Heart right ventricle (tissue), 16 donors: ENCODE measurements at regions not wholly inside any gene's neighbourhood (a gene's known extent, or its start where the extent isn't known, plus 50 kb on each side); places are given as distances from the start of the nearest gene placed in this dataset.

Experiments used
- ATAC-seq, 8 donors: fragments of 200-7000 bp; cut with Tn5 transposase; one replicate each; pipeline ENCODE4 v1.9.1; 2020; ENCODE audit warnings: mild to moderate bottlenecking in 8 of 8, moderate library complexity in 8 of 8, moderate number of reproducible peaks in 1 of 8
- DNase-seq, 2 donors: peaks; one replicate each; pipeline ENCODE4 v3.0.0-alpha.2; 2020
- H3K27ac ChIP-seq, 10 donors: fragments of 200-600 bp; sonication (generic) in 2 of 10; one replicate each; pipeline versions ENCODE4 v1.5.0 to v1.8.0; 2020 to 2022; ENCODE audit warnings: mild to moderate bottlenecking in 3 of 10
- H3K27me3 ChIP-seq, 7 donors: fragments of 200-600 bp; one replicate each; pipeline ENCODE4 v1.8.0; 2021 to 2022; ENCODE audit warnings: mild to moderate bottlenecking in 2 of 7
- H3K36me3 ChIP-seq, 9 donors: fragments of 200-600 bp; sonication (generic) in 1 of 9; one replicate each; pipeline versions ENCODE4 v1.5.0 to v1.8.0; 2020 to 2022; ENCODE audit warnings: mild to moderate bottlenecking in 2 of 9
- H3K4me1 ChIP-seq, 9 donors: fragments of 200-600 bp; sonication (generic) in 1 of 9; one replicate each; pipeline versions ENCODE4 v1.5.0 to v1.8.0; 2020 to 2022; ENCODE audit warnings: mild to moderate bottlenecking in 4 of 9
- H3K4me3 ChIP-seq, 10 donors: fragments of 200-600 bp; sonication (generic) in 2 of 10; one replicate each; pipeline versions ENCODE4 v1.5.0 to v1.8.0; 2020 to 2022; ENCODE audit warnings: mild to moderate bottlenecking in 7 of 10, moderate library complexity in 2 of 10
- H3K9me3 ChIP-seq, 11 donors: fragments of 200-600 bp in 10 of 11; sonication (generic) in 2 of 11; one replicate each; pipeline versions ENCODE4 v1.5.0 to v1.8.0; 2013 to 2022; ENCODE audit warnings: mild to moderate bottlenecking in 2 of 11, control low read depth in 1 of 11, moderate library complexity in 1 of 11
- CTCF ChIP-seq, 9 donors: fragments of 200-600 bp; sonication (generic) in 2 of 9; IDR thresholded peaks; one replicate each; pipeline versions ENCODE4 v1.5.0 to v1.8.0; 2021 to 2022; ENCODE audit warnings: antibody characterized with exemption in 9 of 9, mild to moderate bottlenecking in 5 of 9, moderate library complexity in 1 of 9
- WGBS, 2 donors: extraction: QIAGEN DNeasy Blood & Tissue Kit; methylation state at CpG; one replicate each; pipeline ENCODE4 v1.1.7; 2013; ENCODE audit warnings: inconsistent platforms in 1 of 2; 5-methylcytosine and 5-hydroxymethylcytosine counted together
- intact Hi-C, 10 donors: fragments of 100-400 bp; cut with DNase I; formaldehyde crosslinking; loops; one replicate each; pipeline versions ENCODE4 v1.11.1 to v1.14.2; 2022
- donor health status: Arrhythmogenic right ventricular cardiomyopathy.
- donor health status: ischemic (EF 13 %, LVEDD 7.1; RV severe dilation, severe dysfunction).
- donor health status: healthy with polysubstance abuse.
- donor health status: DM: no; HTN: yes; CAD: no.
- donor health status: DM: no; HTN: no; CAD: no.
- donor health status: ischemic (EF 25% LVEDD 6.9; RV normal size, moderate dysfunction).
- donor health status: ischemic (EF 25% LVEDD 5.7; RV mildly dilated, moderate dysfunction).
- donor health status: healthy.
- donor health status: DM: yes; HTN: yes; CAD: no.
- donor health status: Ischemic cardiomyopathy.
- donor health status: ischemic (EF 35%, LVEDD 5.7; RV mildly dilated, moderate dysfunction).
- donor health status: nonischemic (EF 11% LVEDD 7.7; RV severe dilation, severe dysfunction).
- donor health status: DM: yes; HTN: yes; CAD: no.
- donor health status: PGD.
- donor health status: ischemic (EF 29% LVEDD 5.4; RV normal size, mild dysfunction).
- donor health status: nonischemic (EF 23%, LVEDD 6.1; RV moderate dilation, normal function).

- no peak for TF ChIP-seq CTCF (IDR thresholded peaks at IDR 0.05)
- peaks cover 0 to 10% (median 0%) of the 10 kb centered on the region in 11 donors for H3K9me3 ChIP-seq
- ATAC-seq (no peak), DNase-seq (no peak)
- 69 to 71% methylated on average over 3 of the region's 3 CpGs for WGBS, 2 donors
- H3K36me3 ChIP-seq: no peaks in the 10 kb centered on the region
- H3K27ac ChIP-seq: no peak overlapping the region
- no peak overlapping the region for H3K4me3 ChIP-seq
- peaks cover 0 to 6% (median 4%) of the 10 kb centered on the region in 7 donors for H3K27me3 ChIP-seq
- no peaks in the 10 kb centered on the region for H3K4me1 ChIP-seq
- intact Hi-C loops: no loop called here
Measured at GRCh38 chr6:19552076-19552475, 285.1 kb upstream of the ID4 start.

- TF ChIP-seq CTCF (IDR thresholded peaks at IDR 0.05): no peak
- Histone ChIP-seq H3K4me1 (no peaks in the 10 kb centered on the region), H3K9me3 (peaks cover 0 to 10% (median 0%) of the 10 kb centered on the region in 11 donors), H3K36me3 (no peaks in the 10 kb centered on the region), H3K27me3 (peaks cover 0 to 6% (median 4%) of the 10 kb centered on the region in 7 donors), H3K4me3 (no peak overlapping the region), H3K27ac (no peak overlapping the region)
- DNase-seq: no peak
- ATAC-seq: no peak
- intact Hi-C loops: no loop called here
- 70 to 78% methylated on average over 2 of the region's 2 CpGs for WGBS, 2 donors
Measured at GRCh38 chr6:19552588-19552987, 284.6 kb upstream of the ID4 start.

- WGBS, 2 donors: 61 to 64% methylated on average over 9 of the region's 9 CpGs
- intact Hi-C loops: no loop called here
- peak in 1 of 8 donors; percentile 18 for ATAC-seq
- Histone ChIP-seq H3K27me3 (peaks cover 0 to 6% (median 4%) of the 10 kb centered on the region in 7 donors), H3K27ac (no peak overlapping the region), H3K4me3 (no peak overlapping the region), H3K4me1 (no peaks in the 10 kb centered on the region), H3K36me3 (no peaks in the 10 kb centered on the region), H3K9me3 (peaks cover 0 to 10% (median 0%) of the 10 kb centered on the region in 11 donors)
- DNase-seq: no peak
- TF ChIP-seq CTCF (IDR thresholded peaks at IDR 0.05): no peak
Measured at GRCh38 chr6:19554356-19555225, 282.6 kb upstream of the ID4 start.

- H3K27me3 ChIP-seq: peaks cover 0 to 6% (median 0%) of the 10 kb centered on the region in 7 donors
- H3K4me3 ChIP-seq: no peak overlapping the region
- H3K27ac ChIP-seq: no peak overlapping the region
- no peaks in the 10 kb centered on the region for H3K4me1 ChIP-seq
- TF ChIP-seq CTCF (IDR thresholded peaks at IDR 0.05): no peak
- intact Hi-C loops: no loop called here
- WGBS, 2 donors: 84 to 85% methylated on average over 3 of the region's 3 CpGs
- peaks cover 0 to 10% (median 0%) of the 10 kb centered on the region in 11 donors for H3K9me3 ChIP-seq
- DNase-seq: no peak
- no peaks in the 10 kb centered on the region for H3K36me3 ChIP-seq
- no peak for ATAC-seq
Measured at GRCh38 chr6:19557191-19557590, 280.0 kb upstream of the ID4 start.
